ENCODE measurements at regions not wholly inside any gene's neighbourhood (a gene's known extent, or its start where the extent isn't known, plus 50 kb on each side); places are given as distances from the start of the nearest gene placed in this dataset.

DNA sequence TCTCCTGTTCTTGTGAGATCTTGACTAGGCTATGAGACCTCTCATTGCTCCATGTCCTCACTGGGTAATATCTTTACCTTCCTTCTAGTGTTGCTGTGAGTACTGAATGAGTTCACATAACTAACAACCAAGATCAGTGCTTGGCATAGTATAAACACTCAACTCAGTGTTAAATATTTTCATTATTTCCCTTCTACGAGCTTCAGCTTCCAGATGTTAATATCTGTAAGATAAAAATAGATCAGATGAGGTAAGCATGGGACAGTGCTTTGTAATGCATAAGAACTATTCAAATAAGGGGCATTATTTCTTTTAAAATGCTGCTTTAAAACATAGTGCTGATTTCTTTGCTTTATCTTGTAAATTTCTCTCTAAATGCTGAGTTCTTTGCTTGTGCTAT is 130.8 kb downstream of the DIPK2A start:
- no peak for TF ChIP-seq ZFX (IDR thresholded peaks at IDR 0.05; ENCODE audit: borderline replicate concordance)
- no peak for TF ChIP-seq CTCF (IDR thresholded peaks at IDR 0.05)

DNA sequence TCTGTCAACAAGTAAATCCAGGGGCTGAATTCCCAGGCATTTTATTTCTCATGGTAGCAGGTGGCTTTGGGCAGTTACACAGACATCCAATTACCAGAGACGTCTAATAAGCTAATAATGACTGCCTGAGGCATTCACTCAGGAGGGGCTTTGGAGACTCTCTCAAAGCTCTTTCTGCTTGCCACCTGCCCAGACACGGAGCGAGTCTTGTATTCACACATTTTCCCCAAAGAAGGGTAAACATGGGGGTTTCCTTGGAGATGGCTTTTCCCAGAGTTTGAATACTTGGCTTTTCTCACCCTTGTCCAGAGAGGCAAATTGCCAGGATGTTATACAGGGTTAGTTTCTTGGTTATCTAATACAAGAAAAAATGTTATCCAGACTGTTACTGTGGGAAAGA is 132.6 kb downstream of the DIPK2A start:
- no peak for TF ChIP-seq CTCF (IDR thresholded peaks at IDR 0.05)
- no peak for TF ChIP-seq ZFX (IDR thresholded peaks at IDR 0.05; ENCODE audit: borderline replicate concordance)
- H3K27ac ChIP-seq: no peak overlapping the region

More for the DNA sequence above, 130.8 kb downstream of the DIPK2A start:
- no peak overlapping the region for H3K27ac ChIP-seq

DNA sequence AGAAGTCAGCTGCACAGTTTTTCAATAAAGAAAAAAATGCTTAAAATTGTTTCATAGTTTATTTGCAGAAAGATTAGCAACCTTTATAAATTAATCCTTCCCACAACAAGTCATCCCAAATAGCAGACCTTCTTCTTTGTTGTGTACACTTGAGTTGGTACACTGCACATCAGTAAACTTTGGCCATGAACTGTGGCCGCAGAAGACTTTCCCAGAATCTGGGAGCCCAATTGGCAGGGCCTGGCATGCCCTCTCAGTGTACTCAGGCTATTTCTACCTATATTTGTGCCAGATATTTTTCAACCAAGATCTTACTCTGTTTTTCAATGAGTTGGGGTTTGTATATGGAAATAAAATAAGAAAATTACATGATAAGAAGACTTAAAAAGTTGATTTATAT is 133.1 kb downstream of the DIPK2A start:
- H3K27ac ChIP-seq: no peak overlapping the region

DNA sequence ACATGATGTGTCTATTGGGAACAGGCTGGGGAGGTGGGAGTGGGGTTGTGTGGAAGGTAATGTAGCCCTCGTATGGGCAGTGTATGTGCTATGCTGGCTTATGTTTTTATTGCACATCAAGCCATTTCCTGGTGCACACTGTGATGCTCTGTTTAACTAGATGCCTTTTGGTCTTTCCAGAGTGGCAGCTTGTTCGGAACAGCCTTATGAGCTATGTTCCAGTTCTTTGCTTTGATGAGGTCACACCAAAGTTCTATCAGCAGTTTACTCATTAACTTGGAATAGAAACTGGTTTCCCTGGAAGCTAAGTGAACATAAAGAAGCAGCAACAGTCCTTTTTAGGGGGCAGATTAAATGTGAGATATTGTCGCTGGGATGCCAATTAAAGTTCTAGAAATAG is 133.9 kb downstream of the DIPK2A start:
- TF ChIP-seq CTCF (IDR thresholded peaks at IDR 0.05): no peak
- TF ChIP-seq ZFX (IDR thresholded peaks at IDR 0.05; ENCODE audit: borderline replicate concordance): no peak
- H3K27ac ChIP-seq: no peak overlapping the region

More for the DNA sequence above, 133.1 kb downstream of the DIPK2A start:
- TF ChIP-seq ZFX (IDR thresholded peaks at IDR 0.05; ENCODE audit: borderline replicate concordance): no peak
- TF ChIP-seq CTCF (IDR thresholded peaks at IDR 0.05): no peak

GRCh38 chr3:144106970-144107369 is 135.3 kb downstream of the DIPK2A start:
- no peak overlapping the region for H3K27ac ChIP-seq
- TF ChIP-seq CTCF (IDR thresholded peaks at IDR 0.05): no peak
- TF ChIP-seq ZFX (IDR thresholded peaks at IDR 0.05; ENCODE audit: borderline replicate concordance): no peak

GRCh38 chr3:144107923-144108322 is 136.3 kb downstream of the DIPK2A start:
- no peak overlapping the region for H3K27ac ChIP-seq
- TF ChIP-seq CTCF (IDR thresholded peaks at IDR 0.05): no peak
- no peak for TF ChIP-seq ZFX (IDR thresholded peaks at IDR 0.05; ENCODE audit: borderline replicate concordance)

- H3K27ac ChIP-seq: no peak overlapping the region
- no peak for TF ChIP-seq ZFX (IDR thresholded peaks at IDR 0.05; ENCODE audit: borderline replicate concordance)
Measured at GRCh38 chr3:144109944-144110343, 138.3 kb downstream of the DIPK2A start.

- no peak for TF ChIP-seq ZFX (IDR thresholded peaks at IDR 0.05; ENCODE audit: borderline replicate concordance)
- TF ChIP-seq CTCF (IDR thresholded peaks at IDR 0.05): no peak
- peak overlapping the region; percentile 66 for H3K27ac ChIP-seq
Measured at GRCh38 chr3:144112036-144112435, 140.4 kb downstream of the DIPK2A start.

Data from 22Rv1 (cell line).